IMR-90 (cell line): ENCODE measurements at regions not wholly inside any gene's neighbourhood (a gene's known extent, or its start where the extent isn't known, plus 50 kb on each side); places are given as distances from the start of the nearest gene placed in this dataset.

Experiments
- CHD1 ChIP-seq: IDR thresholded peaks from 2 replicates; pipeline ENCODE4 v1.6.1; 2012; ENCODE audit warnings: low read depth, low read length, improper control_type of control experiment
- FOS ChIP-seq: fragments of 150-350 bp; IDR thresholded peaks from 2 replicates; pipeline ENCODE4 v1.6.1; 2016; ENCODE audit warnings: low read depth, low read length
- MAFK ChIP-seq: IDR thresholded peaks from 2 replicates; pipeline ENCODE4 v1.6.1; 2012; ENCODE audit warnings: low read depth, low read length, improper control_type of control experiment
- MAZ ChIP-seq: IDR thresholded peaks from 2 replicates; pipeline ENCODE4 v1.6.1; 2012; ENCODE audit warnings: low read depth, mild to moderate bottlenecking, low read length, improper control_type of control experiment, moderate library complexity, borderline replicate concordance
- POLR2A ChIP-seq: IDR thresholded peaks from 2 replicates; pipeline ENCODE4 v1.6.1; 2012; ENCODE audit warnings: mild to moderate bottlenecking, low read depth, low read length
- RAD21 ChIP-seq: IDR thresholded peaks from 2 replicates; pipeline ENCODE4 v1.6.1; 2012; ENCODE audit warnings: low read length, improper control_type of control experiment
- RCOR1 ChIP-seq: IDR thresholded peaks from 2 replicates; pipeline ENCODE4 v1.6.1; 2012; ENCODE audit warnings: mild to moderate bottlenecking, low read length, improper control_type of control experiment; ENCODE audit not compliant: insufficient replicate concordance
- RFX5 ChIP-seq: IDR thresholded peaks from 2 replicates; pipeline ENCODE4 v1.8.0; 2012; ENCODE audit warnings: low read depth, mild to moderate bottlenecking, low read length, moderate library complexity
- TF ChIP-seq, protein P1 (sequence below): conservative IDR thresholded peaks from 2 replicates; pipeline ENCODE4 v1.5.1; 2012; ENCODE audit warnings: mild to moderate bottlenecking, low read depth, low read length, improper control_type of control experiment
- TF ChIP-seq, protein P2 (sequence below): fragments of 150-350 bp; IDR thresholded peaks from 2 replicates; pipeline ENCODE4 v1.6.1; 2017; ENCODE audit warnings: mild to moderate bottlenecking, antibody characterized with exemption, low read length, low read depth

DNA sequence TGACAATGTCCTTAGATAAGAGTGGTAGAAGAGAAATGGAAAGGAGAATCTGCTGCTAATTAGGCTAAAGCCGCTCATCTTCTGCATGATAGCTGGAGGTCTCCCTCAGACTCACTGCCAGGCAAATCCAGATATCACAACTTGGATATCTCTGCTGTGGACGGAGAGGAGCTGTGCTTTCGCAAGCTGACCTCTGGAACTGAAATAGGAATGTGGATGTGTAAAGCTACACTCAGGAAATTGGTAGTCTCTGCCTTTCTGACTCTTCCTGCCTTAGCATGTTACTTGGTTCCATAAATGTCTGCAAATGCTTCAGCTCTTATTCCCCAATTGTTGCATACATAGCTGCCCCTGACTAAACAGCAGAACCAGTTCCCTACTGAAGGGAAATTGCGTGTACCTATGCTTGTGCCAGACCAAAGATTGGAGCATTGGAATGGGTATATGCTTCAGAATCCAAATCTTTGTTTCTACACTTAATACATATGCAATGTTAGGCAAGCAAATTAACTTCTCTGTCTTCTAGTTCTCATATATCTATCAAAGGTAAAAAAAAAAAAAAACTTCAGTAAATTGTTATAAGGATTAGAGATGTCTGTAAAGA is 74.7 kb upstream of the ROBO2 start:
- TF ChIP-seq MAZ (no peak), FOS (no peak), MAFK (no peak), POLR2A (no peak), RFX5 (no peak), RCOR1 (no peak), CHD1 (no peak), RAD21 (no peak)
- TF ChIP-seq, protein P1, sequence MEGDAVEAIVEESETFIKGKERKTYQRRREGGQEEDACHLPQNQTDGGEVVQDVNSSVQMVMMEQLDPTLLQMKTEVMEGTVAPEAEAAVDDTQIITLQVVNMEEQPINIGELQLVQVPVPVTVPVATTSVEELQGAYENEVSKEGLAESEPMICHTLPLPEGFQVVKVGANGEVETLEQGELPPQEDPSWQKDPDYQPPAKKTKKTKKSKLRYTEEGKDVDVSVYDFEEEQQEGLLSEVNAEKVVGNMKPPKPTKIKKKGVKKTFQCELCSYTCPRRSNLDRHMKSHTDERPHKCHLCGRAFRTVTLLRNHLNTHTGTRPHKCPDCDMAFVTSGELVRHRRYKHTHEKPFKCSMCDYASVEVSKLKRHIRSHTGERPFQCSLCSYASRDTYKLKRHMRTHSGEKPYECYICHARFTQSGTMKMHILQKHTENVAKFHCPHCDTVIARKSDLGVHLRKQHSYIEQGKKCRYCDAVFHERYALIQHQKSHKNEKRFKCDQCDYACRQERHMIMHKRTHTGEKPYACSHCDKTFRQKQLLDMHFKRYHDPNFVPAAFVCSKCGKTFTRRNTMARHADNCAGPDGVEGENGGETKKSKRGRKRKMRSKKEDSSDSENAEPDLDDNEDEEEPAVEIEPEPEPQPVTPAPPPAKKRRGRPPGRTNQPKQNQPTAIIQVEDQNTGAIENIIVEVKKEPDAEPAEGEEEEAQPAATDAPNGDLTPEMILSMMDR: no peak
- TF ChIP-seq, protein P2, sequence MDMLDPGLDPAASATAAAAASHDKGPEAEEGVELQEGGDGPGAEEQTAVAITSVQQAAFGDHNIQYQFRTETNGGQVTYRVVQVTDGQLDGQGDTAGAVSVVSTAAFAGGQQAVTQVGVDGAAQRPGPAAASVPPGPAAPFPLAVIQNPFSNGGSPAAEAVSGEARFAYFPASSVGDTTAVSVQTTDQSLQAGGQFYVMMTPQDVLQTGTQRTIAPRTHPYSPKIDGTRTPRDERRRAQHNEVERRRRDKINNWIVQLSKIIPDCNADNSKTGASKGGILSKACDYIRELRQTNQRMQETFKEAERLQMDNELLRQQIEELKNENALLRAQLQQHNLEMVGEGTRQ: no peak
